ENCODE measurements at regions not wholly inside any gene's neighbourhood (a gene's known extent, or its start where the extent isn't known, plus 50 kb on each side); places are given as distances from the start of the nearest gene placed in this dataset.
A peak's percentile ranks its signal among the peaks of the same experiment; 100 is the strongest.
"Not testable (repeated sequence)": the region's sequence is repeated elsewhere in the genome, so short reads cannot be mapped to it uniquely, and the experiment has no call there.

GRCh38 chr14:106234525-106235254 is 708.3 kb downstream of the TMEM121 start:
- H3K9ac ChIP-seq (ENCODE audit: low read length); H4K20me1 ChIP-seq (ENCODE audit: control insufficient read depth, insufficient read depth, low read length, poor library complexity, severe bottlenecking); H3K27ac ChIP-seq (ENCODE audit: low read length in 2 of 2); H2AFZ ChIP-seq (ENCODE audit: insufficient read depth, low read depth, low read length, poor library complexity, severe bottlenecking); H3K79me2 ChIP-seq (ENCODE audit: control insufficient read depth, insufficient read depth, low read length); POLR2A ChIA-PET; H3K4me3 Mint-ChIP-seq; H3K9me3 Mint-ChIP-seq (ENCODE audit: insufficient read depth); H3K4me1 ChIP-seq (ENCODE audit: control insufficient read depth in 2 of 2, insufficient read depth in 2 of 2, low read length in 2 of 2); H3K27me3 Mint-ChIP-seq; H3K27me3 ChIP-seq (replicated peaks in 1 of 4; ENCODE audit: control extremely low read depth in 1 of 4, control insufficient read depth in 3 of 4, insufficient read depth in 4 of 4, low read length in 3 of 4); H3K9me3 ChIP-seq (ENCODE audit: control extremely low read depth in 1 of 3, control insufficient read depth in 2 of 3, insufficient read depth in 1 of 3, low read length in 2 of 3); H3K27ac Mint-ChIP-seq; H3K36me3 ChIP-seq (replicated peaks in 1 of 2; ENCODE audit: control extremely low read depth in 1 of 2, control insufficient read depth in 1 of 2, extremely low read depth in 1 of 2, insufficient read depth in 2 of 2, low read length in 1 of 2); H3K4me2 ChIP-seq (replicated peaks; ENCODE audit: low read depth, low read length, poor library complexity, severe bottlenecking); intact Hi-C loops (cut with micrococcal nuclease): not testable (repeated sequence)
- peak; percentile 41 for DNase-seq
- WGBS (ENCODE audit: insufficient coverage), result 36% methylated on average over 2 of the region's 17 CpGs
- peak overlapping the region in 1 of 5 experiments; percentile 12 for H3K4me3 ChIP-seq (ENCODE audit: control extremely low read depth in 1 of 5, extremely low read depth in 1 of 5, insufficient read depth in 1 of 5, low read depth in 2 of 5, low read length in 4 of 5)
- peak; percentile 67 for TF ChIP-seq CTCF (IDR thresholded peaks at IDR 0.05)
- peak; percentile 21 for ATAC-seq (ENCODE audit: low read depth)
- H3K4me1 Mint-ChIP-seq, result peaks cover 12% of the 10 kb centered on the region
- CTCF ChIA-PET, result interaction anchor here (0.6 kb wide), 2 partner anchors 302 to 304 kb away, joined by 3 to 6 read pairs; no protein-coding TSS in a partner anchor

GRCh38 chr14:106235356-106236159 is 709.2 kb downstream of the TMEM121 start:
- CTCF ChIA-PET, result interaction anchor here (0.6 kb wide), 2 partner anchors 301 to 304 kb away, joined by 3 to 6 read pairs; no protein-coding TSS in a partner anchor
- H3K9ac ChIP-seq (ENCODE audit: low read length), result no peak overlapping the region
- H2AFZ ChIP-seq (ENCODE audit: insufficient read depth, low read depth, low read length, poor library complexity, severe bottlenecking), result no peak overlapping the region
- POLR2A ChIA-PET, result no interaction called here
- Mint-ChIP-seq H3K27ac (peak overlapping the region; percentile 80), H3K4me3 (peak overlapping the region; percentile 68), H3K4me1 (peaks cover 12% of the 10 kb centered on the region), H3K27me3 (peaks cover 9% of the 10 kb centered on the region), H3K9me3 (ENCODE audit: insufficient read depth) (no peaks in the 10 kb centered on the region)
- DNase-seq, result peak; percentile 10
- peak overlapping the region in 2 of 5 experiments; percentile 12 for H3K4me3 ChIP-seq (ENCODE audit: control extremely low read depth in 1 of 5, extremely low read depth in 1 of 5, insufficient read depth in 1 of 5, low read depth in 2 of 5, low read length in 4 of 5)
- 100% methylated on average over 1 of the region's 10 CpGs for WGBS (ENCODE audit: insufficient coverage)
- peak; percentile 39 for ATAC-seq (ENCODE audit: low read depth)
- H3K4me1 ChIP-seq (ENCODE audit: control insufficient read depth in 2 of 2, insufficient read depth in 2 of 2, low read length in 2 of 2), result peaks cover 0 to 4% of the 10 kb centered on the region in 2 donors
- H3K9me3 ChIP-seq (ENCODE audit: control extremely low read depth in 1 of 3, control insufficient read depth in 2 of 3, insufficient read depth in 1 of 3, low read length in 2 of 3), result no peaks in the 10 kb centered on the region
- no peaks in the 10 kb centered on the region for H4K20me1 ChIP-seq (ENCODE audit: control insufficient read depth, insufficient read depth, low read length, poor library complexity, severe bottlenecking)
- H3K79me2 ChIP-seq (ENCODE audit: control insufficient read depth, insufficient read depth, low read length), result no peaks in the 10 kb centered on the region
- no peaks in the 10 kb centered on the region for H3K27me3 ChIP-seq (replicated peaks in 1 of 4; ENCODE audit: control extremely low read depth in 1 of 4, control insufficient read depth in 3 of 4, insufficient read depth in 4 of 4, low read length in 3 of 4)
- no peak overlapping the region for H3K27ac ChIP-seq (ENCODE audit: low read length in 2 of 2)
- TF ChIP-seq EZH2 (IDR thresholded peaks at IDR 0.05; ENCODE audit: borderline replicate concordance, insufficient read depth, low read depth, low read length, poor library complexity, severe bottlenecking), result no peak
- intact Hi-C loops (cut with micrococcal nuclease), result no loop called here
- H3K36me3 ChIP-seq (replicated peaks in 1 of 2; ENCODE audit: control extremely low read depth in 1 of 2, control insufficient read depth in 1 of 2, extremely low read depth in 1 of 2, insufficient read depth in 2 of 2, low read length in 1 of 2), result no peaks in the 10 kb centered on the region
- H3K4me2 ChIP-seq (replicated peaks; ENCODE audit: low read depth, low read length, poor library complexity, severe bottlenecking), result no peak overlapping the region
